ENCODE measurements at regions not wholly inside any gene's neighbourhood (a gene's known extent, or its start where the extent isn't known, plus 50 kb on each side); places are given as distances from the start of the nearest gene placed in this dataset.

DNA sequence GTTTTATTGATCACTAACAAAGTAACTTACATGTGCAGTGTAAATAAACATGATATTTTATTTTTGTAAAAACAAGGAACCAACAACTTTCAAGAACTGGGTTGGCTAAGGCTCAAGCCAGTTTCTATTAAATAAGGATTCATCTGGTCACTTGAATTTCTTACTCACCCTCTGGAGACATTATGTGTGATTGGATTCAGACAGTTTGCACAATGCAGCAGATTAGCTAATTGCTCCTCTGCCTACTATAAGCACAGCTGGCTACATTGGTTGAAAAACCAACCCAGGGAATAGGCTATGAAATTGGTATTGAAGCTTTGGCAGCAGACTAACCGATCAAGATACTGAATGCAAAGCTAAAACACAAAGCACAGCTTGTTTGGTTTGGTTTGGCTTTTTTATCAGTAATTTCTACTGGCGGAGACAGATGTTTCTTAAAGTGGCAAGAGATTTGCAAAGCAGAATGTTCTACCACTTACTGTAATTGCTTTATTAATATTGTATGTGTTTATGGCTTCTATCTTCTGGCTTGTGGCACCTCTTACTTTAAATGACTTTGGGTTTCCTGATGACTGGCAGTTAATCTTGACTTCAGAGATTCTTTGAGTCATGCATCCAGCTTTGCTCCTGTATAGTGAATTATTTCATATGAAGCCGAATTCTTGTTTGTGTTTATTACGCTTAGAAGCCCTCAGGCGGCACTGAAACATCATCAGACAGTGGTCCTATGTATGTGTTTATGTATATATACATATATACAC is 231.5 kb downstream of the MPDZ start:
- Mint-ChIP-seq H3K4me1 (ENCODE audit: low read depth, unreplicated experiment) (peaks cover 19% of the 10 kb centered on the region), H3K27ac (ENCODE audit: unreplicated experiment) (no peak overlapping the region), H3K27me3 (ENCODE audit: unreplicated experiment) (peaks cover 1% of the 10 kb centered on the region), H3K36me3 (ENCODE audit: unreplicated experiment) (no peaks in the 10 kb centered on the region), H3K9me3 (ENCODE audit: unreplicated experiment) (peaks cover 2% of the 10 kb centered on the region), H3K4me3 (ENCODE audit: unreplicated experiment) (no peak overlapping the region)
- no peak for DNase-seq
- no peak for TF ChIP-seq CTCF (IDR thresholded peaks at IDR 0.05; ENCODE audit: partially characterized antibody, unreplicated experiment)

DNA sequence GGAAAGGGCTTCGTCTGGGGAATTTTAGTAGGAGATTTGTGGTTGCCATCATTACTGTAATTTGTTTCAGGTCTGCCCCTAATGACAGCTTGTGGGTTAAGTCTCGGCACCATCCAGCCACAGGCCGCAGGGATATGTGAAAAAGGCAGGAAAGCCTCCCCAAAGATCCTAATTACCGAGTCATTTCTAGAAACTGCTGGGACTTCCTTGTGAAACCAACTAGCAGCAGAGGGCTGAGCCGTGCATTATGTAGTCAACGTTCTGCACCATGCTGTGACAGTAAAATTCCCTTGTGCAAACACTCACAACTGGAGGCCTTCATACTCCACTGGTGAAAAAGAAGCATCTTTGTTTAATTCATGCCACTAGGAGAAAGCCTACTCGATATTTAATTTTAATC is 230.3 kb downstream of the MPDZ start:
- Mint-ChIP-seq H3K4me1 (ENCODE audit: low read depth, unreplicated experiment) (peaks cover 23% of the 10 kb centered on the region), H3K9me3 (ENCODE audit: unreplicated experiment) (peaks cover 2% of the 10 kb centered on the region), H3K4me3 (ENCODE audit: unreplicated experiment) (no peak overlapping the region), H3K36me3 (ENCODE audit: unreplicated experiment) (no peaks in the 10 kb centered on the region), H3K27me3 (ENCODE audit: unreplicated experiment) (peaks cover 1% of the 10 kb centered on the region), H3K27ac (ENCODE audit: unreplicated experiment) (peak overlapping the region; percentile 56)
- DNase-seq, result no peak
- no peak for TF ChIP-seq CTCF (IDR thresholded peaks at IDR 0.05; ENCODE audit: partially characterized antibody, unreplicated experiment)

- H3K27me3 Mint-ChIP-seq (ENCODE audit: unreplicated experiment), result peaks cover 1% of the 10 kb centered on the region
- no peaks in the 10 kb centered on the region for H3K9me3 Mint-ChIP-seq (ENCODE audit: unreplicated experiment)
- H3K4me3 Mint-ChIP-seq (ENCODE audit: unreplicated experiment), result no peak overlapping the region
- TF ChIP-seq CTCF (IDR thresholded peaks at IDR 0.05; ENCODE audit: partially characterized antibody, unreplicated experiment), result no peak
- peaks cover 16% of the 10 kb centered on the region for H3K4me1 Mint-ChIP-seq (ENCODE audit: low read depth, unreplicated experiment)
- DNase-seq, result no peak
- no peak overlapping the region for H3K27ac Mint-ChIP-seq (ENCODE audit: unreplicated experiment)
- H3K36me3 Mint-ChIP-seq (ENCODE audit: unreplicated experiment), result no peaks in the 10 kb centered on the region
Observed at GRCh38 chr9:13053504-13053903, 226.0 kb downstream of the MPDZ start.

- Mint-ChIP-seq H3K4me1 (ENCODE audit: low read depth, unreplicated experiment) (peaks cover 11% of the 10 kb centered on the region), H3K36me3 (ENCODE audit: unreplicated experiment) (no peaks in the 10 kb centered on the region), H3K9me3 (ENCODE audit: unreplicated experiment) (no peaks in the 10 kb centered on the region), H3K27ac (ENCODE audit: unreplicated experiment) (no peak overlapping the region), H3K4me3 (ENCODE audit: unreplicated experiment) (no peak overlapping the region), H3K27me3 (ENCODE audit: unreplicated experiment) (peaks cover 1% of the 10 kb centered on the region)
- TF ChIP-seq CTCF (IDR thresholded peaks at IDR 0.05; ENCODE audit: partially characterized antibody, unreplicated experiment), result no peak
- no peak for DNase-seq
Observed at GRCh38 chr9:13054389-13054788, 225.1 kb downstream of the MPDZ start.

Data from glutamatergic neuron (in vitro differentiated cells).